Pancreas (tissue), 10 donors: ENCODE measurements at regions not wholly inside any gene's neighbourhood (a gene's known extent, or its start where the extent isn't known, plus 50 kb on each side); places are given as distances from the start of the nearest gene placed in this dataset.

Experiments used
- ATAC-seq, 4 donors: fragments of 200-7000 bp; cut with Tn5 transposase; one replicate each; pipeline versions ENCODE4 v1.8.0 to v1.9.1; 2020; ENCODE audit warnings: mild to moderate bottlenecking in 4 of 4, moderate library complexity in 4 of 4
- DNase-seq, 6 donors: peaks; one replicate each; pipeline ENCODE4 v3.0.0-alpha.2; 2020
- FAIRE-seq: peaks from 2 replicates; lab custom pipeline; 2012; peaks lifted over from hg19 to GRCh38; lab: Jason Lieb, UNC
- H3K27ac ChIP-seq, 4 donors: fragments of 200-600 bp; sonication (generic); 1 replicate in 3 of 4; 2 replicates in 1 of 4; pipeline versions ENCODE4 v1.5.0 to v1.8.0; 2020
- H3K27me3 ChIP-seq, 4 donors: fragments of 200-600 bp; one replicate each; pipeline ENCODE4 v1.8.0; 2021
- H3K36me3 ChIP-seq, 3 donors: fragments of 200-600 bp; sonication (generic) in 1 of 3; one replicate each; pipeline versions ENCODE4 v1.5.0 to v1.8.0; 2020 to 2021
- H3K4me1 ChIP-seq, 3 donors: fragments of 200-600 bp; one replicate each; pipeline ENCODE4 v1.8.0; 2021
- H3K4me3 ChIP-seq, 4 donors: fragments of 200-600 bp; sonication (generic) in 2 of 4; one replicate each; pipeline versions ENCODE4 v1.5.0 to v1.8.0; 2020 to 2021
- H3K9me3 ChIP-seq, 4 donors: fragments of 200-600 bp; one replicate each; pipeline ENCODE4 v1.8.0; 2021
- WGBS, 2 donors: extraction: QIAGEN DNeasy Blood & Tissue Kit; methylation state at CpG; one replicate each; pipeline ENCODE4 v1.1.7; 2013; 5-methylcytosine and 5-hydroxymethylcytosine counted together
- intact Hi-C, 3 donors: fragments of 100-400 bp; cut with DNase I; formaldehyde crosslinking; loops; one replicate each; pipeline versions ENCODE4 v1.11.1 to v1.14.2; 2022
- TF ChIP-seq, protein P1 (sequence below), 4 donors: fragments of 200-600 bp; sonication (generic) in 3 of 4; IDR thresholded peaks; one replicate each; pipeline versions ENCODE4 v1.5.0 to v1.8.0; 2021; ENCODE audit warnings: antibody characterized with exemption in 4 of 4
- donor health status: healthy with polysubstance abuse.
- donor health status: DM: no; HTN: no; CAD: no; lungs with moderate emphysema.
- donor health status: DM: no; HTN: no; CAD: no.
- donor health status: control.
- donor health status: control.
- donor health status: Bipolar disorder and iron deficiency.
- donor health status: DM: yes; HTN: yes; CAD: no.
- donor health status: DM: no; HTN: no; CAD: no.
- donor health status: DM: no; HTN: no; CAD: no.
- donor health status: DM: yes; HTN: yes; CAD: no.

DNA sequence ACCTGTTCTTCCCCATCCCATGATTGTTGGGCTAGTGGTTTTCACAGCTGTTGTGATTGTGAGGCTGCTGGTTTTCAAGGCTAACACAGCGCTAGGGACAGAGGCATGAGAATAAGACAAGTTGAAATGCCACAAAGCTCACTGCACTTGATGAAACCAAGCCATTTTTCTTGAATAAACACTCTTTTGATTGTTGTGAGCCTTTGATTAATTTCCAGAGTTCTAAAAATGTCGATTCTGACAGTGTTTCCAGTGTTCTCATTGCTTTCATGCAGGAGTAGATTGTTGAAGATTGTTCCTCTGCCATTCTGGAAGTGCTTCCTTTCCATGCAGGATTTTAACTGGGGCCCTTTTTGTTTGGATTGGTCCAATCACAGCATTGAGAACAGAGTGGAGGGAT, 134.9 kb upstream of the GRIK3 start:
- 54 to 58% methylated on average over 2 of the region's 2 CpGs for WGBS, 2 donors
- Histone ChIP-seq H3K4me3 (no peak overlapping the region), H3K9me3 (no peaks in the 10 kb centered on the region), H3K36me3 (no peaks in the 10 kb centered on the region), H3K4me1 (no peaks in the 10 kb centered on the region), H3K27ac (no peak overlapping the region), H3K27me3 (peaks cover 0 to 2% (median 0%) of the 10 kb centered on the region in 4 donors)
- intact Hi-C loops = no loop called here
- TF ChIP-seq, protein P1, sequence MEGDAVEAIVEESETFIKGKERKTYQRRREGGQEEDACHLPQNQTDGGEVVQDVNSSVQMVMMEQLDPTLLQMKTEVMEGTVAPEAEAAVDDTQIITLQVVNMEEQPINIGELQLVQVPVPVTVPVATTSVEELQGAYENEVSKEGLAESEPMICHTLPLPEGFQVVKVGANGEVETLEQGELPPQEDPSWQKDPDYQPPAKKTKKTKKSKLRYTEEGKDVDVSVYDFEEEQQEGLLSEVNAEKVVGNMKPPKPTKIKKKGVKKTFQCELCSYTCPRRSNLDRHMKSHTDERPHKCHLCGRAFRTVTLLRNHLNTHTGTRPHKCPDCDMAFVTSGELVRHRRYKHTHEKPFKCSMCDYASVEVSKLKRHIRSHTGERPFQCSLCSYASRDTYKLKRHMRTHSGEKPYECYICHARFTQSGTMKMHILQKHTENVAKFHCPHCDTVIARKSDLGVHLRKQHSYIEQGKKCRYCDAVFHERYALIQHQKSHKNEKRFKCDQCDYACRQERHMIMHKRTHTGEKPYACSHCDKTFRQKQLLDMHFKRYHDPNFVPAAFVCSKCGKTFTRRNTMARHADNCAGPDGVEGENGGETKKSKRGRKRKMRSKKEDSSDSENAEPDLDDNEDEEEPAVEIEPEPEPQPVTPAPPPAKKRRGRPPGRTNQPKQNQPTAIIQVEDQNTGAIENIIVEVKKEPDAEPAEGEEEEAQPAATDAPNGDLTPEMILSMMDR (IDR thresholded peaks at IDR 0.05) = no peak
- ATAC-seq (no peak), DNase-seq (no peak), FAIRE-seq (no peak)

DNA sequence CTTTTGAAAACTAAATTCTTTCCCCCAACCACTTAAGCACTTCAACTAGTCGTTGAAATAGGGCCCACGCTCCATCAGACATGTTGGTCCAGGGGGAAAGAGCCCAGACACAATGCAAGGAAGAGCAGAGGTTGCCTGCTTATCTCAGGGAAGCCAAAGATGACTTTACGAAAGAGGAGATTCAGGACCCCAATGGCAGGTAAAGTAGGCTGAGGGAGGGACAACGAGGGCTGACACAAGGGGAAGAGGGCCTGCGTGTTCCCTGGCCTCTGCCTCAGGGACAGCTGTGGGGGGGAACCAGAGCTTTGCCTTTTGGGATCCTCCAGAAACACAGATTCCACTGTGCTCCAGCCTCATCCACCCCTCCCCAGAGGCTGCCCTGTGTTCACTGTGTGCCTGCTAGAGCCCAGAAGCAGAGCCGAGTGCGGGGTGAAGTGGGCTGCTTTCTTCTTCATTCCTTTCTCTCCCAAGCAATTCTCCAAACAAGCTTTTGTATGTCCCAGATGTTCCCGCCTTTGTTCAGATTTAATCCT, 135.5 kb upstream of the GRIK3 start:
- TF ChIP-seq, protein P1 (IDR thresholded peaks at IDR 0.05) = no peak
- Histone ChIP-seq H3K36me3 (no peaks in the 10 kb centered on the region), H3K27me3 (peaks cover 0 to 2% (median 0%) of the 10 kb centered on the region in 4 donors), H3K4me1 (no peaks in the 10 kb centered on the region), H3K4me3 (no peak overlapping the region), H3K9me3 (no peaks in the 10 kb centered on the region), H3K27ac (no peak overlapping the region)
- WGBS, 2 donors = 71 to 79% methylated on average over 8 of the region's 8 CpGs
- DNase-seq (no peak), ATAC-seq (no peak), FAIRE-seq (no peak)
- intact Hi-C loops = no loop called here

DNA sequence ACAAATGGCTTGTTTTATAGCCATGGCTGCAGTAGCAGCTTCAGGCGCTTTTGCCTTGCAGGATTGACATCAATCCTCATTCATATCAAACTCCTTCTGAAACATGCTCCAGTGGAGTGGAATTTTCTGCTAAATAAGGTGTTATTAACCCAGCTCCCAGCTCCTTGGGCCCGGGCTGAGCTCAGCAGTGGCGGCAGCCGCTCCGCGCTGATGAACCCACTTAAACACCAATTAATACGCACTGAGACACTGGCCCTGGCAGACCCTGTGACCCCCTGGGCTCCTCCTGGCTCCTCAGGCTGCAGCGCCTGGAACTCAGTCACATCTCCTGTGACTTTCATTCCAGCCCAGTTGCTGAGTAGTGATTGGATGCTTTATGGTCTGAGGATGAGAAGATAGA, 137.4 kb upstream of the GRIK3 start:
- Histone ChIP-seq H3K27ac (no peak overlapping the region), H3K9me3 (no peaks in the 10 kb centered on the region), H3K27me3 (peaks cover 0 to 2% (median 0%) of the 10 kb centered on the region in 4 donors), H3K4me1 (no peaks in the 10 kb centered on the region), H3K4me3 (no peak overlapping the region), H3K36me3 (no peaks in the 10 kb centered on the region)
- TF ChIP-seq, protein P1 (IDR thresholded peaks at IDR 0.05) = no peak
- FAIRE-seq (no peak), DNase-seq (no peak), ATAC-seq (no peak)
- intact Hi-C loops = no loop called here
- 70 to 75% methylated on average over 8 of the region's 8 CpGs for WGBS, 2 donors

DNA sequence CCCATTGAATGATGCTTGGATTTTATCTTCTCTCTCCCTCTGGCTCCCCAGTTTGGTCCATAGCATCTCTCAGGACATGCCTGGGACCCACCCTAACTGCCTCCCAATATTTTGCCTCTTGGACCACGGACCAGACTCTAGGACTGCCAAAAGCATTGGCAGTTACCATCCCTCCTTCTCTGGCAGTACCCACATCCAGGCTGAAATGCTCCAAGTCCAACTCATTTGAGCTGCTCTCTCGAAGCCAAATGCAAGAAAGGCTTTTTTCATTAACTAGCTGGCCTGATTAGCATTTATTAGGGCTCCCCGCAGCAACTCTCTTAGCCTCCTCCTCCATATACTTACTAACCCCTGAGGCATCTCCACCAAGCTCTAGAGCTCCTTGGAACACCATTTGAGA, 140.0 kb upstream of the GRIK3 start:
- H3K27ac ChIP-seq = no peak overlapping the region
- 64 to 71% methylated on average over 3 of the region's 3 CpGs for WGBS, 2 donors
- H3K4me3 ChIP-seq = no peak overlapping the region
- ATAC-seq (no peak), DNase-seq (no peak), FAIRE-seq (no peak)
- no peaks in the 10 kb centered on the region for H3K9me3 ChIP-seq
- TF ChIP-seq, protein P1 (IDR thresholded peaks at IDR 0.05) = no peak
- H3K4me1 ChIP-seq = no peaks in the 10 kb centered on the region
- H3K36me3 ChIP-seq = no peaks in the 10 kb centered on the region
- H3K27me3 ChIP-seq = no peaks in the 10 kb centered on the region
- intact Hi-C loops = no loop called here

DNA sequence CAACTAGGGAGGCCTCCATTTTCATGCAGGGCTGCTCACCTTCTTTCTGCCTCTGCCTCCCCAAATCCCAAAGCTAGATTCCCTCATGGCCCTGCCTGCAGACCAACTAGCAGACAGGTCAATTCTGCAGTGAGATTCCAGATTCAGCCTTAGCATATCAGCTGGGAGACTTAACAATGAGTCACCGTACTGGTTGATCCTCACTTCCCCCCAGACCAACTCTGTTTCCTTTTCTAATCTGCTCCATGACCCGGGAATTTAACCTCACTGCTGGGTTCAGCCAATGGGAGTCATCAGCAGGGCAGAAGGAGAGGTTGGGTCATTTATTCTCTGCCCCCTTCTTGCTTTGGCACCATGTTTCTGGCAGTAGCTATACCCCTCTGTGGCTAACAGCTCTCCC, 140.6 kb upstream of the GRIK3 start:
- Histone ChIP-seq H3K27me3 (no peaks in the 10 kb centered on the region), H3K36me3 (no peaks in the 10 kb centered on the region), H3K4me1 (no peaks in the 10 kb centered on the region), H3K9me3 (no peaks in the 10 kb centered on the region), H3K4me3 (no peak overlapping the region), H3K27ac (no peak overlapping the region)
- DNase-seq (no peak), ATAC-seq (no peak), FAIRE-seq (no peak)
- TF ChIP-seq, protein P1 (IDR thresholded peaks at IDR 0.05) = no peak
- intact Hi-C loops = no loop called here
- 31 to 33% methylated on average over 2 of the region's 2 CpGs for WGBS, 2 donors
